ENCODE measurements at regions not wholly inside any gene's neighbourhood (a gene's known extent, or its start where the extent isn't known, plus 50 kb on each side); places are given as distances from the start of the nearest gene placed in this dataset.

DNA sequence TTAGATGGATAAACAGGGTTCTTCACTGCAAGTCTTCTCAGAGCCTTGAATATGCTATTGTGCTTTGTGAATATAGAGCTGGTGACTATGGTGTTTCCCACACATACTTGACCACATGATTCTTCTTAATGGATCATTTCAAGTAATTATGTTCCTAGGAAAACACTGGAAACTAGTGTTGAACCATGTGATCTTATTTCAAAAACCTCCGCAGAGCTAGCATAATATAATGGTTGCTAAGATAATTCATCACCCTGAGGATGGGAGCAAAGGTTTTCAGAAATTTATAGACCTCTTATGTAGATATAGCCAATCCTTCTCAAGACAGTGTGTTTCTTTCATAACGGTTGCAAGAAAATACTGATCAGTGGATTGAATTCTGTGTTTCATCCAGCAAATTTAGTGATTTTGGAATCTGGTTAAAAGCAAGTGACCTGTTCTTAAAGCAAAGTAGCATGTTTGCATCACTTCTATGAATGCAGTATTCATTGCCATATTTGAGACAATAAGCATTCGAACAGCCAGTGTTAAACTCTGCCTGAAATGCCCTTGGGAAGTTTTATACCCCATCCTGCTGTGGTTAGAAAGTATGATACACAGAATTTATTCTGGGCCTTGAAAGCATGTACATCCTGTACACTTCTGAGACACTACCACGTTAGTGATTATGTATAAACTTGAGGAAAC lies 341.0 kb upstream of the E2F7 start:
- DNase-seq (ENCODE audit: low read depth in 2 of 2), result no peak

DNA sequence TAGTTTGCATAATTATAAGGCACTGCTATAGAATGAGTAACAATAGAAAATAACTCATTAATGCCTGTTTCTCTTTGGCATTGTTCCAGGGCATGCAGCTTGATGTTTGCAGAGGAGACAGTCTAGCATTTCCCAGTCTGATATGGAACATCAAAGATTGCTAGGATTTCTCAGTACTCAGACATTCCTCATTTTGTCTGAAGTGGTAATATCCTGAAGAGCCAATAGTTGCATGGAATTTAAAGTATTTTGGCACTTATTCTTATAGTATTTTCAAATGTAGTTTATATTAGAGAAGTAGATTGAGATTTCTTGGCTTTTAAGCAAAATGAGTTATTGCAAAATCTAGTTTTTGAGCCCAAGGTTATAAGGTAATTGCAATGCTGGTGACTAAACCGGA lies 337.3 kb upstream of the E2F7 start:
- DNase-seq (ENCODE audit: low read depth in 2 of 2), result no peak

DNA sequence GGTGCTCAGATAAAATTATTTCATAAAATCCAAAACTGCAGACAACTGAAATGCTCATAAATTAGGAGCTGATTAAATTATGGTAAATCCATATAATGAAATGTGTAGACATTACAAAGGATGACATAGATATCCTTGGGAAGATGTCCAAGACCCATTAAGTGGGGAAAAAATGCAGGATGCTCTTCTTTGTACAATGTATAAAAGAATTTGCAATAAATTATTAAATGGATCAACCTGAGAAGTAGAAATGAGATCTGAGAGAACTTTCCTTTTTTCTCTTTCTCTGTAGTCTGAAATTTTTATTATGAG lies 336.4 kb upstream of the E2F7 start:
- no peak for DNase-seq (ENCODE audit: low read depth in 2 of 2)

DNA sequence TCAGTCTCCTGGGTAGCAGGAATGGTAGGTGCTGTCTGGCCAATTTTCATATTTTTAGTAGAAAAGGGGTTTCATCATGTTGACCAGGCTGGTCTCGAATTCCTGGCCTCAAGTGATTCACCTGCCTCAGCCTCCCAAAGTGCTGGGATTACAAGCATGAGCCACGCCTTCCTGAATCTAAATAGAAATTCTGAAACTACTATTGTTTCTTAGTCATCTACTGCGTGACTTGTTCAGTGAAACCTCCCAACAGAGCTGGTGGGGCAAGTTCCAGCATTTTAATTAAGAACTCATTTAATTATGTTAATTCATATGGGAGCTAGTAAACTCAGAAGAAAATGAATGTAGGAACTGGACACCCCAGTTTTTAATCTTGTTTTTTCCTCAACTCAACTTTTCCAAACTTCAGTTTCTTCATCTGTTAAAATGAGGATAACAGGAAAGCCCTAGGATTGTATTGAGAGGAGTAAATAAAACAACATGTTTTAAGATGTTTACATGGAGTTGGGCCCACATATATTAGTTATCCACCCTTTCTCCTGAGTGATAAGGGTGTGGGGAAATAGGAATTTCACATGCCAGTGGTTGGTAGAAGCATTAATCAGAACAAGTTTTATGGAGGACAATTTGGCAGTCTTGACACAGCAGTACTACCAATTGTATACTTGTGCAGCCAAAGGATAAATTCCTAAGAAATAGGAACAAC lies 335.8 kb upstream of the E2F7 start:
- no peak for DNase-seq (ENCODE audit: low read depth in 2 of 2)

DNA sequence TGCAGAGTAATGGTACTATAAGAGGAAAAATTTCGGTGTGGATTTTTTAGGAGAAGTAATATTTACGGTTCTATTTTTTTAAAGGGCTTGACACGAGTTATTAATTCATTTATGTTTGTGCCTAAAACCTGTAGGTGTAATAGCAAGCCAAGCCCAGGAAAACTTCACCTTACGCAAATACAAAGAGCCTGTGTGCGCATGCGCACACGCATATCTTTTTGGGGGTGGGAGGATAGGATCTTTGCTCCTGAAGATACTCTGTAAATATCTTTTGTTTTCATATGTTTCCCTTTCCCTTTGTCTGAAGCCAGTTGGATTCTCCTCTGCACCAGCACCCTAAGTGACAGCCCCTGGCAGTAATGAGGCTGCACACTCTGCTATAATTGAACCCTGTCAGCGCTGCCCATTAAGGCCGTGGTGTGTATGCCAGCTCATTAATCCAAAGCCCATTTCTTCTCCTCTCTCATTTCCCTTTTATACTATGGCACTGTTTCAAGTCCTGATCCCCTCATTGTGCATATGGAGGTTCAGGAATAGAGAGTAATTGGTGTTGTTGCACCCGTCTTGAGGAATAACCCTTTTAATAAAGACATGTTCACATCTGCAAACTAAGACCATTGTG lies 327.2 kb upstream of the E2F7 start:
- no peak for DNase-seq (ENCODE audit: low read depth in 2 of 2)

DNA sequence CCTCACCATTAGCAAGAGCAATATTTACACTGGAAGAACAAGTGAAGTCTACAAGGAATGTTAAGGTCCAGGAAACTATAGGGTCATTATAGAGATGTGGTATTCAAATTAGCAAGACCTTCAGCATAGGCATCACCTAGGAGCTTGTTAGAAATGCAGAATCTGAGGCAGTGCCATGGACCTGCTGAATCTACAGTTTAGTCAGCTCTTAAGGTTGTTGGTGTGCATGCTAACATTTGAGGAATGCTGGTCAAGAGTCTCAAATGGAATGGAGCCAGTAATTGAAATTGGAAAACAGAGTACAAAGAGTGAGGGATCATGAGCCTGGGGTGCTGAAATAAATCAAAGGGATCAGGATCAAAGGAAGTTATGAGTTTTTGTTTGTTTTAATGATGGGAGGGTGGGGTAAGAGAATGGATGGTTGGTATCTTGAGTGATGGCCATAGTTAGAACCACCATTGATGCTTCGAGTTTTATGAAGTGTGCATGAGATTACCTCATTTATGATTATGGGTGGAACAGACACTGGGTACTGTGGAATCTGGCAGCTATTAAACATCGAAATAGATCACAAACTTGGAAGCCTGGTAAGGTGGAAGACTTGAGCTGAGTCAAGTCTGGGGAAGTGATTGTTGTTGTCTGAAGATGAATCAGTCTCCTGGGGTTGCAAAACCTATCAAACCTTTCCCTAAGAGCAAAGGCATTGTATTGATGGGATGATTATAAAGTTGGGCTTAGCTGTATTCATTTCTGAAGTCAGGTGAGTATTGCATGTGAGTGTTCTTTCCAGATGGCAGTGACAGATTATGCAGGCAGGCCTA lies 323.3 kb upstream of the E2F7 start:
- no peak for DNase-seq (ENCODE audit: low read depth in 2 of 2)

DNA sequence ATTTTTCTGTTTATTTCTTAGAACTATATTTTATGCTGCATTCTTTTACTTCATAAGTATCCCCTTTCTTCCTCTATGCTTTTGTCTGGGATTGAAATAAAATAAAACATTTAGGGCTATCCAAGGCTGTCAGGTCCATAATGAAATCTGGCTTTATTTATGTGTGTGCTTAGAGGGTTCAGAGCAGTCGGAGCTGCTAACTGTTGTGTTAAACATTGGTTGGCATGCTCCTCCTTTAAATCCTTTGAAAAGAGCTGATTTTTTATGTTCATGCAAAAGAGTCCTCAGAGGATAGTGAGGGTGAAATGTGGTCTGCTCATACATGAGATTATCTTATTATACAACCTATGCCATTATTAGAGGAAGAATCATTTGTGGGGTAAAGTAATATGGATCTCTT lies 322.3 kb upstream of the E2F7 start:
- no peak for DNase-seq (ENCODE audit: low read depth in 2 of 2)

DNA sequence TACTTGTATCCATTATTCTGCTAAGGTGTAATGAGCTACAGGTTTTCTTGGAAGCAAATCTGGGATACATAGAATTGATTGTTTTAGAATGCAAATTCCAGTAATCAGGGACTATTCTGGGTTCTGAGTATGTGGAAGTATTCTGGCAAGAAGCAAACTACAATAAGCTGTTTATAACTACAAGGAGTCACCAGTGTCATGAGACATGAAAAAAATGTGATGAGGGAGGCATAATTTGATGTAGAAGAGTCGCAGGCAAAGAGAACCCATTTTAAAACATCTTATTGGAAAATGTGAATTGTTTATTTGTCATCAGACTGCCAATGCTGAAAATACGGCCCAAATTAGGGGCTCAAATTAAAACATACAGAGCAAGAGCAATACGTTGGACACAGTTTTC lies 321.8 kb upstream of the E2F7 start:
- DNase-seq (ENCODE audit: low read depth in 2 of 2), result no peak

DNA sequence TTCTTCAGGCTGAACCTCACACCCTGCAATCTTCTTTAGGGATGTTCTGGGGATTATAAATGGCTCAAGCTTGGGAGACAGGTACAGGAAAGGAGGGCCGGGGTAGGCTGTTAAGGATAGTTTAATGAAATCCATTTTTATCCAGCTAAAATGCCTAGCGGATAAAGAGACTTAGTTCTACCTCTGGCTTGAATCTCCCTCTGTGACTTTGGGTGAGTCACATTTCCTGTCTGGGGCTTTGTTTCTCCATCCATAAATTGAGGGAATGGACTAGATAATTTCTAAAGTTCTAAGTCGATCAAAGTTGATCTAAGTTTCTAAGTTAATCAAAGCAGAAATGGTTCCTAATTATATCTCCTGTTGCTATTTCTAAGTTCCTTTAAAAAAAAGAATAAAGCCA lies 319.6 kb upstream of the E2F7 start:
- no peak for DNase-seq (ENCODE audit: low read depth in 2 of 2)

DNA sequence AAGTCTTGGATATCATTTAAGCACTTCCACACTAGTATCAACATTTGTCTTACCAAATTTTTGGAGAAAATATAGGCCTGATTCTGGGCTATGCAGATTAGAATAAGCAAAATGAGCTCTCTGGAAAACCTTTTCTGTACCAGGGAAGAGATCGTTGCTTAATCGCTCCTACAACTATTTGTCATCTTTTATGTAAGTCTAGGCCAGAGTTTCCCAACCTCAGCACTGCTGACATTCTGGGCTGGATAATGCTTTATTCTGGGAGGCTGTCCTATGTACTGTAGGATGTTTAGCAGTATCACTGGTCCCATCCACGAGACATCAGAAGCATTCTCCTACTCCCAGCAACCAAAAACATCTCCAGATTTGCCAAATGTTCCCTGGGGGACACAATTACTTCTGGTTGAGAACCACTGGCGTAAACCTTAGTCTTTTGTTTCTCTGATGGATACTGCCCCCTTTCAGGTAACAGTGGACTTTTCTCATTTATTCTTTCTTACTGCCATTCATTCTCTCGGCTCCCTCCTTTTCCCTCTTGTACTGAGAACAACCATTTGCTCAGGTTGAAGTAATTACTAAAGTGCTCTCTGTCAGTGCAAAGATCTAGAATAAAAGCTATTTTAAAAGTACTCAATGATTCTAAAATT lies 316.9 kb upstream of the E2F7 start:
- DNase-seq (ENCODE audit: low read depth in 2 of 2), result no peak

DNA sequence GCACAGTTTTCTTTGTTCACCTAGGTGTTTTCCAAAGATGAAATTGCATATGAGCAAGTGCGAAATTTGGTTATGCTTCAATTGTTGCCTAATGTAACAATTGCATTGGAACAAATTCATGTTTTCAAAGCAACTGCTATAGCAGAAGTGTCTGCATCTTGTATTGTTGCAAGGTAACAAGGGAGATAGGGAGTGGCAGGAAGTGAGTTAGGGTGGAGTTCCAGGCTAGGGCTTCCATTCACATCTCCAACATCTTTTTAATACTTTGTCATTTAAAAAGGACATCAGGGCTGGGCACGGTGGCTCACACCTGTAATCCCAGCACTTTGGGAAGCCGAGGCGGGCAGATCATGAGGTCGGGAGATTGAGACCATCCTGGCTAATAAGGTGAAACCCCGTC lies 312.3 kb upstream of the E2F7 start:
- no peak for DNase-seq (ENCODE audit: low read depth in 2 of 2)

DNA sequence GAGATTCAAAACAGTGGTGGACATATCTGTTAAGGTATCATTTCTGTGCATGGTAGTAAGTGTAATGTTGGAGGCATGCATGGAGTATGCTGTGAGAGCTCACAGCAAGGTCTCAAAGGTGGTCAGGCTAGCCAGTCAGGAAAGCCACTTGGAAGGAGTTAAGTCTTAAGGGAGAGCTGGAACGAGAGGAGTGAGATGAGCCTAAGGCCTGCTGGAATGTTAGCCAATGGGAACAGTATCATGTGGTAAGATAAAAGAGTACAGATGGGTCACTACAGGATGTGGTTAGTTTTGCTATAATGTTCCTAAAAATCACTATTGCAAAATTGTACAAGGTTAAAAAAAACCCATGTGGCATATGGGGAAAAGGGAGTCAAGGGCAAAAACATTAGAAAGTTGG lies 311.7 kb upstream of the E2F7 start:
- no peak for DNase-seq (ENCODE audit: low read depth in 2 of 2)

DNA sequence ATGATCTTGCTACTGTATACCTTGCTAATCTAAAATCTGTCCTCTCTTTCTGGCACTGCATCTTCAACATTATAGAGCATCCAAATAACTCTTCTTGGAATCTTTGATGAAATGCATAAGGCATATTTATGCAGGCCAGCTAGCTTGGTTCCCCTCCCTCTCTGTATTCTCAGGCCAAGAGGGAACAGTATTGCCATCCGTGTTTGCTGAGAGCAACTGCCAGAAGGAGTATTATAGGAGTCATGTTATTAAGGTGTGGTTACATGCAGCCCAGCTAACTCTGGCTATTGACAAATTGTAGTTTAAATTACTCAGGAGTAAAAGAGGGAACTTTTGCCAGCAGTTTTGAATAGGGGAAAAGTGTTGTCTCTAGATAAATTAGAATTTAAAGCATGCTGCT lies 309.3 kb upstream of the E2F7 start:
- no peak for DNase-seq (ENCODE audit: low read depth in 2 of 2)

DNA sequence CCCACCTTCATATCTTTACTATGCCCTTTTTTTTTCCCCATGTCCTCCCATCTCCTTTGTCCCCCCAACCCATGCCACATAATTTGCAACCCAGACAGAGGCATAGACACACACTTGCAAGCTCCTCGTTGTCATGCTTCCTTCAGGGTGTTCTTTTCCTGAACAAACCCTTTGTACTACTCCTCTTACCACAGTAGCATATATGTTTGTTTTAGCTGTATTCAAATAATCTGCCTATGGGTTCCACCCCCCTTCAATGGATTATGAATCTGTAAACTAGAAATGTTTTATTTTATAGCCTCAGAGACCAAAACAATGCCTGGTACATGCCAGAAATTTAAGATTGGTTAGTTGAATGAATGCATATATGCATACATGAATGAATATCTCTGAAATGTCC lies 307.1 kb upstream of the E2F7 start:
- no peak for DNase-seq (ENCODE audit: low read depth in 2 of 2)

DNA sequence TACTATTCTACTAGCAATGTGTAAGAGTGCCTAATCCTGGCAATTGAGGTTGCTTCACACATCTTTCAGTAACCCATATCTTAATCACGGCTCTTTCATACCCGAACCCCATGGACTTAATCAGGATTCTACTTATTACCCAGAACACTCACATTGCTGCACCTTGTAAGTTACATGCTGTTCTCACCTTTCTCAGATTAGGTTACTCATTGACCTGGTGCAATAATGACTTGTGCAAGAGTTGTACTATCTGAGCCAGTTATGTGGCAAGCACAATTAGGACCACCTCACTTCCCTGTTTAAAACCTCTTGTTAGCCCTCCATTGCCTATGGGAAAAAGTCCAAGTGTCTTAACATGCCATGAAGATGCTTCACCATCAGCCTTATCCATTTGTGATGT lies 306.7 kb upstream of the E2F7 start:
- DNase-seq (ENCODE audit: low read depth in 2 of 2), result no peak

DNA sequence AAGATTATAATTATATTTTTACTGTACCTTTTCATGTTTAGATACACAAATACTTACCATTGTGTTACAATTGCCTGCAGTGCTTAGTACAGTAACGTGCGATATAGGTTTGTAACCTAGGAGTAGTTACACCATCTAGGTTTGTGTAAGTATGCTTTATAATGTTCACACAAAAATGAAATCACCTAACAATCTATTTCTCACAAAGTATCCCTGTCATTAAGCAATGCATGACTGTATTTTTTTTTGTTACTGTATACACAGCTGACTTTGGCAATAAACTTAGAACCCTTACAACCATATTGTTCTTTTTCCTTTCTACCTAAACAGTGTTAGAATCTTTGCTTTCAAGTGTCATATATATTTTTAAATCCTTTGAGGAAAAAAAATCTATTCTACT lies 303.0 kb upstream of the E2F7 start:
- DNase-seq (ENCODE audit: low read depth in 2 of 2), result no peak

DNA sequence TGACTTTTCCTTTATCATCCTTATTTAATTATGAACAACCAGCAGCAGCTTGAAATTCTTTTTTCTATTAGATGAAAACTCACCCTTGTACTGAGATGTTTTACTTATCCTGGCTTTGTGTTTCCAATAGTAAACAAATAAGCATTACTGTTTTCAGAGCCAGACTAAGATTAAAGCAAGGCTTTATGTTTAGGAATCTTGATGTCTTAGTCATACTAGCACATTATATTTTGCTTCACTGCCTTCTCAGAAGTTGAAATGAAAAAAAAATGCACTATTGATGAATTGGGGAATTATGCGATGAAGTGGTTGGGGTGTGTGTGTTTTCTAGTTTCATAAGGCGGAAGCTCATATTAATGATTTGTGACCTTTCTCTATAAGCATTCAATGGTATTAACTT lies 301.2 kb upstream of the E2F7 start:
- no peak for DNase-seq (ENCODE audit: low read depth in 2 of 2)

DNA sequence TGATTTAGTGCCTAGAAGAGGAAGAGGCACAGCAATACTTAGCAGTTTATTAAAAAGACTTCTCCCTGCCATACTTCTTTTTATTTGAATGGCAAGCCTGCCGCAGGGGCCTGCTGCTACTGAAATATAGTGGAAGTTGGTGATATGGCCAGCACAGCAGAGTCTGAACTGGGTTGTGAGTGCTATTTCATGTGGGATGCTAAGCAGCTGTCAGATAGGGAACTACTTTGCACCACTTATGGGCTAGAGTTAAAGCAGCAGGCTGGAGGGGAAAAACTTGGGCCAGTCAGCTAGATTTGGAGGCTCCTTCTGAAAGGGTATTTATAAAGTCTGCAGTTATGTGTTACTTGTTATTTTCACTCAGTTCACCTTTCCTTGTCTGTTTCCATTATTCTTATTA lies 299.0 kb upstream of the E2F7 start:
- no peak for DNase-seq (ENCODE audit: low read depth in 2 of 2)

DNA sequence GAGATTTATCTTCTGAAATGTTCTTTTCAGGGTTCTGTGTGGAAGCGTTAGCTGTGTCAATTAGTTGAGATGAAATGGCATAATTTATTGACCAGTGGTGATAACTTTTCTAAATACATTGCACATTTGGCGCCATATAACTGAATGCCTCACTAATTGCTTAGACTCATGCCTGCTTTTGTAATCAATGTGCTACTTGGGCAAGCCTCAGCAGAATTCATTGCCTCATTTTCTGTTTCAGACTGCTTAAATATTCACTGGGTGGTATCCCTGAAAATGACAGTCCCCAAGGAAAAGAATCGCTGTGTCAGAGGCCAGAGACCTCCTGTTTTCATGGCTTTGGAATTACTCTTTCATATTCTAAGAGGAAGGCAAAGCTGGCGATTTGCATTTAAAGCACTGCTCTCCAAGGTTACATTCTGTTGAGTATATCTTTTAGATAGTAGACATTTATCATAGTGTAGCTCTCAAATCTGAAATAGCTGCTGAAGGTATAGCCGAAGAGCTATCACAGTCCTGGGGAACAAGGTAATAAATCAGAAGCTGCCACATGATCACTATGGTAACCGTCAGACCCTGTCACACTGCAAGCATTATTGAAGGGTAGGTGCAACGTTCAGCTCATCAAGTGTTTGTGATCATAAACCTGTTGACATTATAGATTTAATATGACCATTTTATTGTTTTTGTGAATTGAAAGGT lies 297.3 kb upstream of the E2F7 start:
- DNase-seq (ENCODE audit: low read depth in 2 of 2), result no peak

DNA sequence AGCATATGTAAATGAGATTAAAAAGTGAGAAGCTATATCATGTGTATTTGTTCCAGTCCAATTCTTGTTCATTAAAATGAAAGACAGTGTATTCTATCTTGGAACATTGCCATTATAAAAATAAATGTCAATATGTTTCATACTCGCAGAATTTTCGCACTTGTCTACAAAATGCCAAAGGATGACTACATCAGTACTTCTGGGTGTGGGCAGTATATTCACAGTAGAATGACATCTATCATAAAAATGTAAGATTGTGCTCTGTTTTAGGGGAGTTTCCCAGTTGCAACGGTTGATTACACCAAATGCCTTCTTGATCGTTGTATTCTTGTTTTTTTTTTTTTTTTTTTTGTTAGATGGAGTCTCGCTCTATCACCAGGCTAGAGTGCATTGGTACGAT lies 292.3 kb upstream of the E2F7 start:
- no peak for DNase-seq (ENCODE audit: low read depth in 2 of 2)

DNA sequence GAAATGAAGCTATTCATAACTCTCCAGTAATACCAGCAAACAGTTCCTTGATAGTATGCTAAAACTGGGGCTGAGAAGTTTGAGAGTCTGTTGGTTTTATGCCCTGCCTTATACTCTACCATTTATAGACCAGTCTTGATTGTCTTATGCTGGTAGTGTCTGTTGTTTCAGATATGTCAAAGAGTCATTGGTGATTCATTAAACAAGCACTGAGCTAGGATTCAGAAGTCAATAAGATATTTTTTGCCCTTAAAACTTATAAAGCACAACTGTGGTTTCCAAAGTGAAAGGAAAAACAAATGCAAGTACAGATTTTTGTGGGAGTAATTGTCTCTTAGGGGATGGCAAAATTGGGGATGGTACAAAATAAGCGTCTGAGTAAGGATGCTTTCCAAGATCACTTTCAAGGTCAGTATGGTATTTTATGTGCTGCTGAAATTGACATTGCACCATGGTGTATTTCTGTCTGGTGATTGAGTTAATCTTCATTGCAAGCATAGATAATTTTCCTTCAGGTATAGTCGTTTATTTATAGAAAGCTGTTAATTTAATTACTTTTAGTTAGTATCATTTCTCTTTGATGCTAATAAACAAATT lies 289.5 kb upstream of the E2F7 start:
- DNase-seq (ENCODE audit: low read depth in 2 of 2), result no peak

Data from stimulated activated CD8-positive, alpha-beta memory T cell treated with anti-CD3 and anti-CD28 coated beads, Interleukin-15, amount 100 ng/mL, for 48 hours (primary cell).